Smooth muscle cell (in vitro differentiated cells): ENCODE measurements at regions not wholly inside any gene's neighbourhood (a gene's known extent, or its start where the extent isn't known, plus 50 kb on each side); places are given as distances from the start of the nearest gene placed in this dataset.

ENCODE experiments used
- DNase-seq: peaks from one replicate; lab custom pipeline; 2025; ENCODE audit not compliant: unreplicated experiment; lab: John Stamatoyannopoulos, UW
- H2AFZ ChIP-seq: fragments of 200-600 bp; sonication (generic); 2 replicates; pipeline ENCODE4 v1.6.0; 2016; ENCODE audit warnings: antibody characterized with exemption, low read depth, mild to moderate bottlenecking
- H3F3A ChIP-seq: fragments of 200-600 bp; sonication (generic); 2 replicates; pipeline ENCODE4 v1.6.0; 2017; ENCODE audit warnings: antibody characterized with exemption, low read depth
- H3K27ac ChIP-seq: fragments of 200-600 bp; sonication (generic); 2 replicates; pipeline ENCODE4 v1.5.1; 2016; ENCODE audit warnings: low read depth, mild to moderate bottlenecking
- H3K27me3 ChIP-seq: fragments of 200-600 bp; sonication (generic); 2 replicates; pipeline ENCODE4 v1.6.1; 2016; ENCODE audit warnings: low read depth, mild to moderate bottlenecking
- H3K36me3 ChIP-seq: fragments of 200-600 bp; sonication (generic); 2 replicates; pipeline ENCODE4 v1.5.1; 2016; ENCODE audit warnings: low read depth
- H3K4me1 ChIP-seq: fragments of 200-600 bp; sonication (generic); 2 replicates; pipeline ENCODE4 v1.5.1; 2016; ENCODE audit warnings: low read depth
- H3K4me2 ChIP-seq: fragments of 200-600 bp; sonication (generic); 2 replicates; pipeline ENCODE4 v1.6.0; 2016; ENCODE audit warnings: mild to moderate bottlenecking
- H3K4me3 ChIP-seq: fragments of 200-600 bp; sonication (generic); 2 replicates; pipeline ENCODE4 v1.5.1; 2016; ENCODE audit warnings: mild to moderate bottlenecking
- H3K79me2 ChIP-seq: fragments of 200-600 bp; sonication (generic); 2 replicates; pipeline ENCODE4 v1.6.0; 2016; ENCODE audit warnings: low read depth, mild to moderate bottlenecking
- H3K9ac ChIP-seq: fragments of 200-600 bp; sonication (generic); 2 replicates; pipeline ENCODE4 v1.6.0; 2016; ENCODE audit warnings: low read depth
- H3K9me3 ChIP-seq: fragments of 200-600 bp; sonication (generic); replicated peaks from 2 replicates; pipeline ENCODE4 v1.5.1; 2016; ENCODE audit warnings: low read depth
- H4K20me1 ChIP-seq: fragments of 200-600 bp; sonication (generic); 2 replicates; pipeline ENCODE4 v1.6.0; 2016; ENCODE audit warnings: low read depth
- CTCF ChIP-seq: fragments of 200-600 bp; sonication (generic); IDR thresholded peaks from 2 replicates; pipeline ENCODE4 v1.5.1; 2017; ENCODE audit warnings: borderline replicate concordance, mild to moderate bottlenecking, antibody characterized with exemption; ENCODE audit not compliant: insufficient read depth, poor library complexity, severe bottlenecking
- WGBS: methylation state at CpG from one replicate; pipeline ENCODE4 v1.1.7; 2016; ENCODE audit warnings: low lambda C conversion rate; 5-methylcytosine and 5-hydroxymethylcytosine counted together

GRCh38 chr9:7536310-7536939 is 263.2 kb downstream of the DMAC1 start:
- Histone ChIP-seq H3K4me2 (no peak overlapping the region), H3K36me3 (no peaks in the 10 kb centered on the region), H3K9ac (no peak overlapping the region), H3K79me2 (no peaks in the 10 kb centered on the region), H3K9me3 (no peaks in the 10 kb centered on the region), H3K27me3 (no peaks in the 10 kb centered on the region), H4K20me1 (no peaks in the 10 kb centered on the region), H3K4me3 (no peak overlapping the region), H2AFZ (no peak overlapping the region), H3K27ac (no peak overlapping the region), H3F3A (no peaks in the 10 kb centered on the region), H3K4me1 (no peaks in the 10 kb centered on the region)
- peak; percentile 55 for TF ChIP-seq CTCF
- no peak for DNase-seq
- 17% methylated on average over 4 of the region's 4 CpGs for WGBS

GRCh38 chr9:7534211-7534935 is 265.2 kb downstream of the DMAC1 start:
- Histone ChIP-seq H3K4me2 (no peak overlapping the region), H3K9ac (no peak overlapping the region), H3K27ac (no peak overlapping the region), H3F3A (no peaks in the 10 kb centered on the region), H3K79me2 (no peaks in the 10 kb centered on the region), H3K27me3 (peaks cover 1% of the 10 kb centered on the region), H4K20me1 (no peaks in the 10 kb centered on the region), H2AFZ (no peak overlapping the region), H3K4me1 (no peaks in the 10 kb centered on the region), H3K36me3 (no peaks in the 10 kb centered on the region), H3K9me3 (no peaks in the 10 kb centered on the region), H3K4me3 (no peak overlapping the region)
- DNase-seq = no peak
- WGBS = 83% methylated on average over 5 of the region's 5 CpGs
- TF ChIP-seq CTCF = no peak

GRCh38 chr9:7533376-7534090 is 266.0 kb downstream of the DMAC1 start:
- no peak overlapping the region for H2AFZ ChIP-seq
- no peak overlapping the region for H3K9ac ChIP-seq
- H3K27me3 ChIP-seq = peaks cover 3% of the 10 kb centered on the region
- no peaks in the 10 kb centered on the region for H3F3A ChIP-seq
- H3K27ac ChIP-seq = no peak overlapping the region
- no peak overlapping the region for H3K4me2 ChIP-seq
- no peaks in the 10 kb centered on the region for H3K4me1 ChIP-seq
- no peaks in the 10 kb centered on the region for H3K36me3 ChIP-seq
- WGBS = 83% methylated on average over 6 of the region's 6 CpGs
- no peaks in the 10 kb centered on the region for H4K20me1 ChIP-seq
- H3K79me2 ChIP-seq = no peaks in the 10 kb centered on the region
- H3K9me3 ChIP-seq = no peaks in the 10 kb centered on the region
- H3K4me3 ChIP-seq = no peak overlapping the region
- DNase-seq = no peak
- TF ChIP-seq CTCF = no peak
